Kidney epithelial cell (primary cell): ENCODE measurements at regions not wholly inside any gene's neighbourhood (a gene's known extent, or its start where the extent isn't known, plus 50 kb on each side); places are given as distances from the start of the nearest gene placed in this dataset.

ENCODE experiments used
- DNase-seq: peaks from one replicate; pipeline ENCODE4 v3.0.0-alpha.2; 2010; ENCODE audit warnings: low read depth
- H3K27me3 ChIP-seq: 2 replicates; pipeline ENCODE4 v1.6.0; 2011; ENCODE audit warnings: low read length; ENCODE audit not compliant: control insufficient read depth, insufficient read depth
- H3K36me3 ChIP-seq: 2 replicates; pipeline ENCODE4 v1.5.1; 2011; ENCODE audit warnings: low read length; ENCODE audit not compliant: control insufficient read depth, insufficient read depth
- H3K4me3 ChIP-seq: 2 replicates; pipeline ENCODE4 v1.5.1; 2011; ENCODE audit warnings: low read depth, mild to moderate bottlenecking, control low read depth, low read length
- TF ChIP-seq, protein P1 (sequence below): IDR thresholded peaks from 2 replicates; pipeline ENCODE4 v1.5.1; 2011; ENCODE audit warnings: mild to moderate bottlenecking, moderate library complexity, low read length, control low read depth, inconsistent platforms; ENCODE audit not compliant: insufficient read depth, poor library complexity, severe bottlenecking

DNA sequence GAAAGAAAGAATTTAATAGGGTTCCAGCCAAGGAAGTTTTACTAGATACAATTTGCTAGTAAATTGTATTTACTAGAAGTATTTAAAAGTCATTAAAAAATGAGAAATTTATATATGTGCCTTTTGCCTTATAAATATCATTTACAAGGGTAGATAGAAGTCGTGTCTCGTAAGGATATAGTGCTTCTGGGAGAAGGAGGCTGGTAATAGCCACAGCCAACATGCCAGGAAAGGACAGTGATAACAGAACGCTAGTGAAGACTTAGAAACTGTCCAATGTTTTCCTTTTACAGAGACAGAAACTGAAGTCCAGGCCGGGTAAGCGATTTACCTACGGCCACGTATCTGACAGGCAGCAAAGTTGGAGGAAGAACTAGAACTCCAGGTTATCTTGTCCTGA, 113.5 kb upstream of the LRRN1 start:
- Histone ChIP-seq H3K27me3 (no peaks in the 10 kb centered on the region), H3K4me3 (no peak overlapping the region), H3K36me3 (no peaks in the 10 kb centered on the region)
- DNase-seq = no peak
- TF ChIP-seq, protein P1, sequence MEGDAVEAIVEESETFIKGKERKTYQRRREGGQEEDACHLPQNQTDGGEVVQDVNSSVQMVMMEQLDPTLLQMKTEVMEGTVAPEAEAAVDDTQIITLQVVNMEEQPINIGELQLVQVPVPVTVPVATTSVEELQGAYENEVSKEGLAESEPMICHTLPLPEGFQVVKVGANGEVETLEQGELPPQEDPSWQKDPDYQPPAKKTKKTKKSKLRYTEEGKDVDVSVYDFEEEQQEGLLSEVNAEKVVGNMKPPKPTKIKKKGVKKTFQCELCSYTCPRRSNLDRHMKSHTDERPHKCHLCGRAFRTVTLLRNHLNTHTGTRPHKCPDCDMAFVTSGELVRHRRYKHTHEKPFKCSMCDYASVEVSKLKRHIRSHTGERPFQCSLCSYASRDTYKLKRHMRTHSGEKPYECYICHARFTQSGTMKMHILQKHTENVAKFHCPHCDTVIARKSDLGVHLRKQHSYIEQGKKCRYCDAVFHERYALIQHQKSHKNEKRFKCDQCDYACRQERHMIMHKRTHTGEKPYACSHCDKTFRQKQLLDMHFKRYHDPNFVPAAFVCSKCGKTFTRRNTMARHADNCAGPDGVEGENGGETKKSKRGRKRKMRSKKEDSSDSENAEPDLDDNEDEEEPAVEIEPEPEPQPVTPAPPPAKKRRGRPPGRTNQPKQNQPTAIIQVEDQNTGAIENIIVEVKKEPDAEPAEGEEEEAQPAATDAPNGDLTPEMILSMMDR = no peak

DNA sequence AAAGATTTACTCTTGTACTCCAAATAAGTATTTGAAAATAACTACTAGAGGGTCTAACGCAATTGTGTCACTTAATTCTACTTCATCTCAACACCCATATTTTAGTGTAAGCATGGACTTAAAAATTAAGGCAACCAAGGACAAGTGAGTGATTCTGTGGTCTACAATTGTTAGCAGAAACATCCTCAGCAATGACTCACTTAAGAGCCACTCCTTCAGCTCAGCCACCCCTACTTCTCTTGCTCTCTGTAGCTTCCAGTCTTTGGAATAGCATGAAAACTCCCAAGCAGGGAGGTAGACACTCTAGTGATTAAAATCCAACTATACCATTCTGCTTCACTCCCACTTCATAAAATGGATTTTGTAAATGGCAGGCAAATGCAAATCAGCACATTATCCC, 116.0 kb upstream of the LRRN1 start:
- TF ChIP-seq, protein P1 = no peak
- peak; percentile 41 for DNase-seq
- Histone ChIP-seq H3K4me3 (no peak overlapping the region), H3K27me3 (no peaks in the 10 kb centered on the region), H3K36me3 (no peaks in the 10 kb centered on the region)

DNA sequence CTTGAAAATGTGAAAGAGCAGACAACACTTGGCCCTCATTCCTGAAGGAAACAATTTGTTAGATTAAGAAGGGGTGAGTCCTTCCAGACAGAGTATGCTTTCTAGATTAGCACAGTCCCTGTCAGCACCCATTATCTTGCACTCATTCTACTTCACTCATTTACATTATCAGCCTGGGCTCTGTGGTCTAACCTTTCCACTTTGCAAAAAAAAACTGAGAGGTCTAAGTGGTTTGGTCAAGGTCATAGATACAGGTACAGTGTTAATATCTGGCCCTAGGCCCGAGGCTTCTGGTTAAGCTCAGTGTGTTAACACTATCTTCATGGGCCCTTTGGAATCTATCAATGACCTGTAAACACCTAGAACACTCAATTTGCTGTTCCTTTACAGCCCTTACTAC, 123.4 kb upstream of the LRRN1 start:
- DNase-seq = no peak
- H3K36me3 ChIP-seq = no peaks in the 10 kb centered on the region
- no peak overlapping the region for H3K4me3 ChIP-seq
- no peaks in the 10 kb centered on the region for H3K27me3 ChIP-seq
- TF ChIP-seq, protein P1 = no peak

DNA sequence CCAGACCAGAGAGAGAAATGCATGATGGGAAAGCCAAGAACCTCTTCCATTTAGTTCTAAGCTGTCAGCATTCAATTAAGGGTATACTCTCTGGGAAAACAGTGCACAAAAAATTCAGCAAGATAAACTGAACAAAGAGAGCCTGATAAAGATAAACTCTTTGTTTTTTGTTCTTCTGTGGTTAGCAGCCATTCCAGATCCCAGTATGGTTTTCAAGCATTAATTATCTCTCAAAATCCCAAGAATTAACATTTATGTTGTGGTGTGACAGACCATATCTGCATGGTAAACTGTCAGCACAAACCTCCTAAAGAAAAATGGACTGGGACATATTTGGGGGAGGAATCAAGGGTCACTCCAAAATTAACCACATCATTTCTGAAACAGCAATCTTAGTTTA, 124.0 kb upstream of the LRRN1 start:
- TF ChIP-seq, protein P1 = no peak
- Histone ChIP-seq H3K36me3 (no peaks in the 10 kb centered on the region), H3K4me3 (no peak overlapping the region), H3K27me3 (no peaks in the 10 kb centered on the region)
- no peak for DNase-seq

DNA sequence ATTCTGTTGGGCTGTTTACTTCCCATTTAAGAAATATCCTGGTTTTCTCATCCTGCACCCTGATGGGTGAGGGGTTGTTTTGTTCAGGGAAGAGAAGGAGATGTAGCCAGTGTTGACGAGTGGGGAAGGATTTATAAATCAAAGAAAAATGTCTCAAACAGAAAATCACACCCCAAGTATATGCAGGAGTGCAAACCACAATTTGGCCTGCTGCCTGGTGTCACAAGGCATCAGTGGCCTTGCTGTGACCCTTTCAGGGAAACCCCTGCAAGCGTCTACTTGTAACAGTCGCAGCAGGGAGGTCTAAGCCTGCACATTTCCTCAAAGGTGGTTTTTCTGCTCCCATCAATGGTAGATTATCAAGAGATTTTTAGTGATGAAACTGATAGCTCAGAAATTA, 132.6 kb upstream of the LRRN1 start:
- no peak for DNase-seq
- no peaks in the 10 kb centered on the region for H3K36me3 ChIP-seq
- no peak overlapping the region for H3K4me3 ChIP-seq
- TF ChIP-seq, protein P1 = no peak
- no peaks in the 10 kb centered on the region for H3K27me3 ChIP-seq

DNA sequence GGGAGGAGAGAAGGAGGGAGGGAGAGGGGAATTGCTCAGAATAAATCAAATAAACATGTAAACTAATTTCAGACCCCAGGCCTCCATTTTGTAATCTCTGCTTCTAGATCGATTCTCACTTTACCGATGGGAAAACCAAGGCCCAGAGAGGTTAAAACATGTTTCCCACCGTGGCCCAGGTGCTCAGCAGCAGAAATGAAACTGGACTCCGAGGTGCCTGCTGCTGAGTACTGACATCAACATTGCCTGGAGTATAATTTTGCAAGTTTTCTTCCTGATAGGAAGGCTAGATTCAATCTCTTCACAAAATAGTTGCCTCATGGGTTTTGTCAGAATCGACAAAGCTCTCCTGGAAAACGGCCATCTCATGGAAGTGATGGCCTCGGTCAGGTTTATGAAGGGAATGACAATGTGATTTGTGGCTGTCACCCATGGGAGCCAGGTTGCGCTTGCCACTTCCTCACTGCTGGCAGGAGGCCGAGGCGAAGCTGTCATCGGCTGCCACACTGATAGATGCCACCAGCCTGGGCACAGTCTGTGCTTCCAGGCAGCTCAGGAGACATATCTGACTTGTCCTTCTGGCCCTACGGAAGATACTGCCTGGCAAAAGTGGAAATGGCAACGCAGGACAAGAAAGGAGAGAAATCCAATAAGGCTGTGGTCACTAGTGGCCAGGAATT, 133.1 kb upstream of the LRRN1 start:
- no peaks in the 10 kb centered on the region for H3K27me3 ChIP-seq
- H3K36me3 ChIP-seq = no peaks in the 10 kb centered on the region
- DNase-seq = no peak
- no peak overlapping the region for H3K4me3 ChIP-seq
- TF ChIP-seq, protein P1 = no peak
